HG03460 (cell line): ENCODE measurements at regions not wholly inside any gene's neighbourhood (a gene's known extent, or its start where the extent isn't known, plus 50 kb on each side); places are given as distances from the start of the nearest gene placed in this dataset.

Experiments
- ATAC-seq: cut with Tn5 transposase; IDR thresholded peaks from one replicate; pipeline ENCODE4 v1.9.1; 2021; ENCODE audit not compliant: unreplicated experiment

DNA sequence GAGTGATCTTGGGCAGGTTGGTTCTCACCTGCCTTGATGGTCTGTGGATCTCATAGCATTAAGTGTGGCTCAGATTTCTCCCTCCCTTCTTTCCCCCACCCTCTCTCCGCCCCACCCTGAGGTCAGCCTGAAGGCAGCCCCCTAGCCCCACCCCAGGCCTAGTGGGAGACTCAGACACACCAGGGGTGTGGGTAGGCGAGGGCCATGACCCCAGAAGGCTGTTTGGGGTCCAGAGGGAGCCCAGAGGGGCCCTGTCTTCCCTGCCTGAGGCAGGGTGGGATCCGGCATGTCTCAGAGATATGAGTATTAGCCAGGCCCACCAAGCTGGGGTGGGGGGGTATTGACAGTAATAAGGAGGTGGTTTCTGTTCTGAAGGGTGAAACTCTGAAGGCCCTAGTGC is 160.5 kb downstream of the GLI2 start:
- ATAC-seq, result no peak

DNA sequence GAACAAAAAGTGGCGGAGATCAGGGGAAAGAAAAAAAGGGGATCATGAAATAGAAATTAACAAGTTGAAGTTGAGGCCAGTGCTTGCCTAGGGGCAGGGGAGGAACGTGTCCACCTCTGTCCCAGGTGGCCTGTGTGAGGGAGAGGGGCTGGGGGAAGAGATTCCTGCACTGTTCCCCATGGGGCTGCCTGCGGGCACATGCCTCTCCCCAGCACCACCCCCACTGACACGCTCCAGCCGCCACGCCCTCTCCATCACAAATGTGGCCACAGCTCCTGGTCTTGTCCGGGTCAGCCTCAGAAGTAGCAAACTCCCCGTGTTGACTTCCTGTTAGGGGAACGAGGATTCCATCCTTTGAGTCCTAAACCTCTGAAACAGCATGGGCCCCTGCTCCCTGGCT is 161.2 kb downstream of the GLI2 start:
- no peak for ATAC-seq

DNA sequence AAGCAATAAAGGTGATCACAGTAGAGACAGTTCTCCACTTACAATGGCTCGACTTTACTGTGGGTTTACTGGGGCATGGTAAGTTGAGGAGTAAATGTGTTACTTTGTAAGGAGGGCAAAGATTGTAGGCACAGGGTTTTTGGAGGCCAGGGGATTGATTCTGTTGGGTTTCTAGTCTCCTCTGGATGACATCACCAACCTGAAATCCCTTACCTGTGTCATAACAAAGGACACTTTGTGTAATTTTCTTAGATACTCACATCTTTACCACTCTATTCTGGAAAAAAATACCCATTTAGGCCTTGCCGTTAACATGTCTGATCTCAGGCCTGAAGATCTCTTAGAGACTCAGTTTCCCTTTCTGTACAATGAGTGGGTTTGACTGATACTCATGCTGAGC is 161.7 kb downstream of the GLI2 start:
- no peak for ATAC-seq

- ATAC-seq, result no peak
Observed at GRCh38 chr2:120898496-120898895, 162.8 kb downstream of the GLI2 start.

GRCh38 chr2:120898961-120899750 is 163.5 kb downstream of the GLI2 start:
- no peak for ATAC-seq

DNA sequence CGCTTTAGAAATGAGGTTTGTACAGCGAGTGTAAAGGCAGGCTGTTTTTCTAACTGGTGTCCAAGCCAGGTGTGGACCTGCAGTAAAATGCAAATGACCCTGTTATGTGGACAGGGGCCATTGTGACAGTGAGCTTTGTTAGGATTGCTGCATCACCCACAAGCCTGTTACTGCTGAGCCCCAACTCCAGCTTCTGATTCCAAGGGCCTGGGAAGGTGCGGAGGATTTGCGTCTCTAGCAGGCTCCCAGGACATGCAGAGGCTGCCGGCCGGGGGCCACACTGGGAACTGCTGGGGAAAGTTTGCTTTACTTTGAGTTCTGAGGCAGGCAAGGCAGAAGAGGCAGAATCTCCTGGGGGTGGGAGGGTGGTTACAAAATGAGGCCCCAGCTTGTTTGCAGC is 164.1 kb downstream of the GLI2 start:
- no peak for ATAC-seq

GRCh38 chr2:120901201-120901600 is 165.5 kb downstream of the GLI2 start:
- no peak for ATAC-seq

DNA sequence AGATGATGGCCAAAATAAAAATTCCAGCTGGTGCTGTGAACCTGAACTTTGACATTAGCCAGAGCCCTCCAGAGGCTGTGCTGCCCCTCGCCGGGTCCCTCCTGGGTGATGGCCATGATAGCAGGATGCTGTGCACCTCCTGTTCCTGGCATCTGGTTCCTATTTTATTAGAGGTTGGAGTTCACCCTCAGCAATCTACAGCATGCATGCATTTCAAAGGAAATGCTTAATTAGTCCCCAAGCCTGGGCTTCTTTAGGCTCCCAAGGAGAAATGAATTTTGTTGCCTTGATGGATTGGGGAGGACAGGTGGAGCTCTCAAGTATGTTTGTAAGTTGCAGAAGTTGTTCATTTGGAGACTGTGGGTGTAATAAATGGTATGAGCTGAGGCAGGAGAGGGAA is 166.9 kb downstream of the GLI2 start:
- no peak for ATAC-seq

- ATAC-seq, result no peak
Observed at GRCh38 chr2:120904379-120904778, 168.7 kb downstream of the GLI2 start.

- ATAC-seq, result no peak
Observed at GRCh38 chr2:120904830-120905234, 169.2 kb downstream of the GLI2 start.

GRCh38 chr2:120905298-120905697 is 169.6 kb downstream of the GLI2 start:
- no peak for ATAC-seq

- ATAC-seq, result no peak
Observed at GRCh38 chr2:120905824-120906571, 170.3 kb downstream of the GLI2 start.

DNA sequence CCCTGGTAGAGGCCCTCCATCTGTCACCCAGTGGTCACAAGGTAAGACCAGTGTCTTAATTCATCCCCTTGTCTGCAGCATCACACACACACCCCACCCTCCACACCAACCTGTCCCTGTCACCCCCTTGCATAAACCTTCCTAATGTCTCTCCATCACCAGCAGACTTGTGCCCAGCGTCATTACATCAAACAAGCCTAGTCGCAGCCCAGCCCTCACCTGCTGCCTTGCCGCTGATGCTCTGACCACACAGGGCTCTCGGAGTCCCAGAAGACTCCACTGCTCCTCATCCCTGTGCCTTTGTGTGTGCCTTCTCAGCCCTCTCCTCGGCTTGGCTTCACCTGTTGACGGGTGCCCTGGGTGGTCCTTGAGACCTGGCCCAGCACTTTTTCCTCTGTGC is 171.2 kb downstream of the GLI2 start:
- no peak for ATAC-seq

GRCh38 chr2:120907822-120908221 is 172.2 kb downstream of the GLI2 start:
- ATAC-seq, result no peak

DNA sequence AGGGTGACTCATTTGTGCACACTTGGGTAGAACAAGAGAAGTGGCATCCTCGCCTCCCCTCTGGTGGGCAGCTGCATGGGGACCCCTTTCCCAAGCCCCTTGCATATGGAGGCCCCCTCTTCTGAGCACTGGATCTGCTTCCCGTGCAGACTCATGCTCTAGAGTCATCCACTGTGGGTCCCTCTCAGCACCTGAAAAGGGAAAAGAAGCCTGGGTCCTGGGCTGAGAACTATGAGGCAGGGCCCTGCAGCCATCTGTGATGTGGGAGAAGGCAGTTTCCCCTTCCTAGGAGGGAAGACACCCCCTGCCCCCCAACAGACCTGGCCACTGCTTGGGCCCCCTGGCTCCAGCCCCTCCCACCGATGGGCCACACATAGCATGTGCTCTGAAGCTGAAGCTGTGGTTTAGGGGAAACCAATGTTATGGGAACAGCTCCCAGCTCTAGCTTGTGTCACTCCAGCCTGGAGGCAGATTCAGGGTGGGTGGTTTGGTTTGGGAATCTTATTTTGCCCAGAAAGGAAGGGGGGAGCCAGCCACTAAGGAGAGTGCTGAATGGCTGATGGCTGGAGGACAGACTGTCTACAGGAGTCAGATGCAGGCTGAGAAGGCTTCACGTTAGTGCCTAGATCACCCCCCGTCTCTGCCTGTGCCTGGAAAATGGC is 172.8 kb downstream of the GLI2 start:
- ATAC-seq, result no peak

GRCh38 chr2:120909102-120909501 is 173.4 kb downstream of the GLI2 start:
- ATAC-seq, result no peak

DNA sequence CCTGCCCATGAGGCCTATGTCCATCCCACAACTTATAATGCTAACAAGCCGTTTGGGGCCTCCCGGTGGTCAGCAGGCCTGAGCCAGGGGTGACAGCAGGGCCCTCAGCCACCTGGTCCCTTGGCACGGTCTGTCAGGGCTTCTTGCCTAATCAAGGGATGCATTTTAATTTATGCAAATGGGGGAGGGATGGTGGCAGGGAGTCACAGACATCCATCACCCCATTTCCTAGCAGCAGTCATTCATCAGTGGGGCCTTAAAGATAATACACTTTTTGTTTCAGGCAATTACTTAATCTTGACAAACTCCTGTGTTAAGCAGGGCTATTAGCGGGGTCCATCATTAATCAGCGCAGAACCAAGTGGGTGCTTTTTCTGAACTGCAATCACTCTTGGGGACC is 174.5 kb downstream of the GLI2 start:
- no peak for ATAC-seq

GRCh38 chr2:120910956-120911951 is 175.6 kb downstream of the GLI2 start:
- no peak for ATAC-seq

- no peak for ATAC-seq
Observed at GRCh38 chr2:120912101-120912985, 176.7 kb downstream of the GLI2 start.
